ENCODE measurements at regions not wholly inside any gene's neighbourhood (a gene's known extent, or its start where the extent isn't known, plus 50 kb on each side); places are given as distances from the start of the nearest gene placed in this dataset.

GRCh38 chr7:149588930-149589329, 91.3 kb upstream of the ZNF746 start:
- Histone ChIP-seq H3K36me3 (ENCODE audit: control insufficient read depth in 4 of 4, insufficient read depth in 3 of 4, low read depth in 1 of 4, low read length in 3 of 4) (peaks cover 9 to 30% (median 21%) of the 10 kb centered on the region in 4 donors), H3K9me3 (ENCODE audit: control insufficient read depth in 4 of 4, low read length in 3 of 4) (no peaks in the 10 kb centered on the region), H3K27ac (ENCODE audit: low read depth in 1 of 2, low read length in 2 of 2) (no peak overlapping the region), H3K9ac (ENCODE audit: low read depth in 1 of 2, low read length in 2 of 2) (no peak overlapping the region), H3K4me1 (ENCODE audit: control insufficient read depth in 4 of 4, insufficient read depth in 4 of 4, low read length in 3 of 4) (no peaks in the 10 kb centered on the region), H3K4me3 (ENCODE audit: low read depth in 1 of 3, low read length in 3 of 3) (no peak overlapping the region), H3K27me3 (ENCODE audit: control insufficient read depth in 4 of 4, insufficient read depth in 4 of 4, low read length in 3 of 4) (no peaks in the 10 kb centered on the region)
- 94% methylated on average over 1 of the region's 1 CpG for WGBS
- no peak for DNase-seq (ENCODE audit: low spot score)
- TF ChIP-seq EGR1 (IDR thresholded peaks at IDR 0.05; ENCODE audit: low read depth in 2 of 2), result no peak
- no peak for TF ChIP-seq JUND (IDR thresholded peaks at IDR 0.05)
- no peak for TF ChIP-seq NR2F2 (IDR thresholded peaks at IDR 0.05)
- no peak for TF ChIP-seq HNF4A (conservative IDR thresholded peaks at IDR 0.05)
- TF ChIP-seq FOXA2 (IDR thresholded peaks at IDR 0.05), result no peak
- TF ChIP-seq YY1 (IDR thresholded peaks at IDR 0.05), result no peak
- TF ChIP-seq HNF4G (IDR thresholded peaks at IDR 0.05), result no peak
- no peak for TF ChIP-seq REST (IDR thresholded peaks at IDR 0.05)
- TF ChIP-seq RAD21 (IDR thresholded peaks at IDR 0.05), result no peak
- TF ChIP-seq MAX (IDR thresholded peaks at IDR 0.05), result no peak
- no peak for TF ChIP-seq CTCF (IDR thresholded peaks at IDR 0.05; ENCODE audit: low read depth, low read length, missing input control)
- no peak for TF ChIP-seq TAF1 (conservative IDR thresholded peaks at IDR 0.05)

GRCh38 chr7:149586646-149587645, 89.3 kb upstream of the ZNF746 start:
- Histone ChIP-seq H3K9me3 (ENCODE audit: control insufficient read depth in 4 of 4, low read length in 3 of 4) (no peaks in the 10 kb centered on the region), H3K36me3 (ENCODE audit: control insufficient read depth in 4 of 4, insufficient read depth in 3 of 4, low read depth in 1 of 4, low read length in 3 of 4) (peaks cover 8 to 37% (median 26%) of the 10 kb centered on the region in 4 donors)
- 93% methylated on average over 10 of the region's 10 CpGs for WGBS
- TF ChIP-seq TAF1 (conservative IDR thresholded peaks at IDR 0.05), result no peak
- TF ChIP-seq FOXA2 (IDR thresholded peaks at IDR 0.05), result no peak
- TF ChIP-seq REST (IDR thresholded peaks at IDR 0.05), result no peak
- TF ChIP-seq HNF4G (IDR thresholded peaks at IDR 0.05), result no peak
- no peak for TF ChIP-seq HNF4A (conservative IDR thresholded peaks at IDR 0.05)
- no peak for TF ChIP-seq JUND (IDR thresholded peaks at IDR 0.05)
- no peak for TF ChIP-seq RAD21 (IDR thresholded peaks at IDR 0.05)
- TF ChIP-seq ZBTB33 (IDR thresholded peaks at IDR 0.05), result no peak
- no peak for TF ChIP-seq YY1 (IDR thresholded peaks at IDR 0.05)
- no peak for TF ChIP-seq NR2F2 (IDR thresholded peaks at IDR 0.05)
- TF ChIP-seq FOXA1 (IDR thresholded peaks at IDR 0.05), result no peak
- TF ChIP-seq CTCF (IDR thresholded peaks at IDR 0.05; ENCODE audit: low read depth, low read length, missing input control), result no peak
- no peak for TF ChIP-seq GABPA (IDR thresholded peaks at IDR 0.05 in 1 of 2, conservative IDR thresholded peaks at IDR 0.05 in 1 of 2)
- TF ChIP-seq SP1 (IDR thresholded peaks at IDR 0.05), result no peak

More at GRCh38 chr7:149586646-149587645, 89.3 kb upstream of the ZNF746 start:
- Histone ChIP-seq H3K9ac (ENCODE audit: low read depth in 1 of 2, low read length in 2 of 2) (no peak overlapping the region), H3K27ac (ENCODE audit: low read depth in 1 of 2, low read length in 2 of 2) (no peak overlapping the region), H3K4me3 (ENCODE audit: low read depth in 1 of 3, low read length in 3 of 3) (no peak overlapping the region), H3K27me3 (ENCODE audit: control insufficient read depth in 4 of 4, insufficient read depth in 4 of 4, low read length in 3 of 4) (no peaks in the 10 kb centered on the region), H3K4me1 (ENCODE audit: control insufficient read depth in 4 of 4, insufficient read depth in 4 of 4, low read length in 3 of 4) (no peaks in the 10 kb centered on the region)
- DNase-seq (ENCODE audit: low spot score), result peak; percentile 14
